Activated CD8-positive, alpha-beta T cell treated with anti-CD3 and anti-CD28 coated beads for 36 hours (primary cell): ENCODE measurements at regions not wholly inside any gene's neighbourhood (a gene's known extent, or its start where the extent isn't known, plus 50 kb on each side); places are given as distances from the start of the nearest gene placed in this dataset.
"Not testable (repeated sequence)": the region's sequence is repeated elsewhere in the genome, so short reads cannot be mapped to it uniquely, and the experiment has no call there.

ENCODE experiments used
- ATAC-seq: fragments of 200-7000 bp; cut with Tn5 transposase; one replicate; pipeline ENCODE4 v1.10.0; 2021; ENCODE audit warnings: mild to moderate bottlenecking, moderate library complexity
- CTCF ChIA-PET: fragments of 350-600 bp; sonication (Branson Sonifier 250); formaldehyde crosslinking; loops from one replicate; lab custom pipeline; 2021; ENCODE audit warnings: antibody characterized with exemption; lab: Charles Lee
- POLR2A ChIA-PET: fragments of 350-600 bp; sonication (Branson Sonifier 250); formaldehyde crosslinking; loops from one replicate; lab custom pipeline; 2021; ENCODE audit warnings: antibody characterized with exemption; lab: Charles Lee
- DNase-seq: peaks from one replicate; pipeline ENCODE4 v3.0.0-alpha.2; 2020
- H3K27ac Mint-ChIP-seq: one replicate; pipeline ENCODE4 v1.8.0; 2021; ENCODE audit warnings: mild to moderate bottlenecking, mixed read lengths
- H3K27me3 Mint-ChIP-seq: one replicate; pipeline ENCODE4 v1.8.0; 2021; ENCODE audit warnings: mixed read lengths
- H3K36me3 Mint-ChIP-seq: one replicate; pipeline ENCODE4 v1.8.0; 2021; ENCODE audit warnings: low read depth, mixed read lengths
- H3K4me1 Mint-ChIP-seq: one replicate; pipeline ENCODE4 v1.8.0; 2021; ENCODE audit warnings: low read depth, mixed read lengths
- H3K4me3 Mint-ChIP-seq: one replicate; pipeline ENCODE4 v1.8.0; 2021; ENCODE audit warnings: mild to moderate bottlenecking, moderate library complexity, mixed read lengths
- H3K9me3 Mint-ChIP-seq: one replicate; pipeline ENCODE4 v1.8.0; 2021; ENCODE audit warnings: mixed read lengths
- CTCF ChIP-seq: fragments of 200-600 bp; IDR thresholded peaks from one replicate; pipeline ENCODE4 v1.8.0; 2022; ENCODE audit warnings: antibody characterized with exemption, mild to moderate bottlenecking
- intact Hi-C: fragments of 100-400 bp; cut with micrococcal nuclease; formaldehyde crosslinking; loops from one replicate; pipeline ENCODE4 v1.10.0; 2022

- Mint-ChIP-seq H3K27ac (no peak overlapping the region), H3K27me3 (peaks cover 10% of the 10 kb centered on the region), H3K36me3 (no peaks in the 10 kb centered on the region), H3K9me3 (no peaks in the 10 kb centered on the region), H3K4me1 (no peaks in the 10 kb centered on the region), H3K4me3 (no peak overlapping the region)
- ChIA-PET POLR2A (no interaction called here), CTCF (no interaction called here)
- intact Hi-C loops = no loop called here
- ATAC-seq (no peak), DNase-seq (no peak)
- TF ChIP-seq CTCF = no peak
Measured at GRCh38 chr6:159399751-159400221, 230.6 kb downstream of the FNDC1 start.

- ChIA-PET CTCF (no interaction called here), POLR2A (no interaction called here)
- no peak for TF ChIP-seq CTCF
- Mint-ChIP-seq H3K4me3 (no peak overlapping the region), H3K9me3 (no peaks in the 10 kb centered on the region), H3K36me3 (no peaks in the 10 kb centered on the region), H3K4me1 (no peaks in the 10 kb centered on the region), H3K27ac (no peak overlapping the region), H3K27me3 (peaks cover 10% of the 10 kb centered on the region)
- no peak for ATAC-seq
- no peak for DNase-seq
- intact Hi-C loops = no loop called here
Measured at GRCh38 chr6:159398633-159399032, 229.4 kb downstream of the FNDC1 start.

GRCh38 chr6:159397753-159398152, 228.6 kb downstream of the FNDC1 start:
- Mint-ChIP-seq H3K36me3 (no peaks in the 10 kb centered on the region), H3K4me1 (no peaks in the 10 kb centered on the region), H3K27ac (no peak overlapping the region), H3K4me3 (no peak overlapping the region), H3K9me3 (peaks cover 1% of the 10 kb centered on the region), H3K27me3 (peaks cover 10% of the 10 kb centered on the region)
- ATAC-seq (no peak), DNase-seq (no peak)
- intact Hi-C loops = no loop called here
- ChIA-PET CTCF (no interaction called here), POLR2A (no interaction called here)
- no peak for TF ChIP-seq CTCF

- peaks cover 15% of the 10 kb centered on the region for H3K27me3 Mint-ChIP-seq
- peaks cover 4% of the 10 kb centered on the region for H3K9me3 Mint-ChIP-seq
- DNase-seq = no peak
- no peaks in the 10 kb centered on the region for H3K4me1 Mint-ChIP-seq
- no peaks in the 10 kb centered on the region for H3K36me3 Mint-ChIP-seq
- CTCF ChIA-PET = no interaction called here
- no peak for TF ChIP-seq CTCF
- H3K27ac Mint-ChIP-seq = no peak overlapping the region
- H3K4me3 Mint-ChIP-seq = no peak overlapping the region
- ATAC-seq = no peak
- POLR2A ChIA-PET = no interaction called here
- intact Hi-C loops = no loop called here
Measured at GRCh38 chr6:159395609-159396008, 226.4 kb downstream of the FNDC1 start.

GRCh38 chr6:159392695-159393094, 223.5 kb downstream of the FNDC1 start:
- H3K27ac Mint-ChIP-seq, H3K9me3 Mint-ChIP-seq, H3K36me3 Mint-ChIP-seq, POLR2A ChIA-PET, ATAC-seq, H3K4me1 Mint-ChIP-seq, CTCF ChIA-PET, intact Hi-C loops, H3K4me3 Mint-ChIP-seq, DNase-seq: not testable (repeated sequence)
- H3K27me3 Mint-ChIP-seq = peaks cover 18% of the 10 kb centered on the region

- no peak for ATAC-seq
- peaks cover 14% of the 10 kb centered on the region for H3K27me3 Mint-ChIP-seq
- H3K4me1 Mint-ChIP-seq = no peaks in the 10 kb centered on the region
- H3K36me3 Mint-ChIP-seq = no peaks in the 10 kb centered on the region
- H3K9me3 Mint-ChIP-seq = peaks cover 4% of the 10 kb centered on the region
- no peak overlapping the region for H3K4me3 Mint-ChIP-seq
- ChIA-PET POLR2A (no interaction called here), CTCF (no interaction called here)
- no peak overlapping the region for H3K27ac Mint-ChIP-seq
- TF ChIP-seq CTCF = no peak
- intact Hi-C loops = no loop called here
- DNase-seq = no peak
Measured at GRCh38 chr6:159390381-159390780, 221.2 kb downstream of the FNDC1 start.
